Prostate gland (tissue), 2 donors: ENCODE measurements at regions not wholly inside any gene's neighbourhood (a gene's known extent, or its start where the extent isn't known, plus 50 kb on each side); places are given as distances from the start of the nearest gene placed in this dataset.

ENCODE experiments used
- DNase-seq: peaks from one replicate; pipeline ENCODE4 v3.0.0-alpha.2; 2019; ENCODE audit warnings: low spot score
- H3K27ac ChIP-seq, 2 donors: fragments of 200-600 bp; sonication (generic); 2 replicates each; pipeline ENCODE4 v1.5.1; 2017 to 2019
- H3K27me3 ChIP-seq: fragments of 200-600 bp; sonication (generic); replicated peaks from 2 replicates; pipeline ENCODE4 v1.5.1; 2019; ENCODE audit not compliant: insufficient read depth
- H3K36me3 ChIP-seq, 2 donors: fragments of 200-600 bp; sonication (generic); 1 replicate in 1 of 2; 2 replicates in 1 of 2; pipeline versions ENCODE4 v1.5.1 to v1.8.1; 2017 to 2019
- H3K4me1 ChIP-seq: fragments of 200-600 bp; sonication (generic); replicated peaks from 2 replicates; pipeline ENCODE4 v1.5.1; 2019
- H3K4me3 ChIP-seq, 2 donors: fragments of 200-600 bp; sonication (generic); 2 replicates each; pipeline ENCODE4 v1.5.1; 2017 to 2019
- H3K9me3 ChIP-seq: fragments of 200-600 bp; sonication (generic); 2 replicates; pipeline ENCODE4 v1.5.1; 2017
- POLR2A ChIP-seq: fragments of 450-650 bp; IDR thresholded peaks from one replicate; pipeline ENCODE4 v1.6.1; 2016; ENCODE audit warnings: antibody characterized with exemption, mild to moderate bottlenecking
- POLR2AphosphoS5 ChIP-seq: sonication (generic); formaldehyde crosslinking; IDR thresholded peaks from one replicate; pipeline ENCODE4 v1.6.1; 2017; ENCODE audit warnings: antibody characterized with exemption
- WGBS: methylation state at CpG from one replicate; pipeline ENCODE4 v1.1.5; 2018; 5-methylcytosine and 5-hydroxymethylcytosine counted together
- intact Hi-C: fragments of 100-400 bp; cut with DNase I; formaldehyde crosslinking; loops from one replicate; pipeline ENCODE4 v1.14.2; 2022
- TF ChIP-seq, protein P1 (sequence below), 4 experiments: fragments of 200-600 bp in 2 of 4; fragments of 450-650 bp in 2 of 4; sonication (generic) in 2 of 4; IDR thresholded peaks; 1 replicate in 3 of 4; 2 replicates in 1 of 4; pipeline ENCODE4 v1.5.1; 2016 to 2019; ENCODE audit warnings: antibody characterized with exemption in 4 of 4, mild to moderate bottlenecking in 2 of 4, moderate library complexity in 2 of 4

GRCh38 chr13:103945836-103946235 lies 879.6 kb upstream of the SLC10A2 start:
- H3K36me3 ChIP-seq, result no peaks in the 10 kb centered on the region
- no peak overlapping the region for H3K4me3 ChIP-seq
- H3K27ac ChIP-seq, result no peak overlapping the region
- no peaks in the 10 kb centered on the region for H3K9me3 ChIP-seq
- TF ChIP-seq POLR2A, result no peak
- no peak for DNase-seq
- no peaks in the 10 kb centered on the region for H3K27me3 ChIP-seq
- intact Hi-C loops, result no loop called here
- no peaks in the 10 kb centered on the region for H3K4me1 ChIP-seq

DNA sequence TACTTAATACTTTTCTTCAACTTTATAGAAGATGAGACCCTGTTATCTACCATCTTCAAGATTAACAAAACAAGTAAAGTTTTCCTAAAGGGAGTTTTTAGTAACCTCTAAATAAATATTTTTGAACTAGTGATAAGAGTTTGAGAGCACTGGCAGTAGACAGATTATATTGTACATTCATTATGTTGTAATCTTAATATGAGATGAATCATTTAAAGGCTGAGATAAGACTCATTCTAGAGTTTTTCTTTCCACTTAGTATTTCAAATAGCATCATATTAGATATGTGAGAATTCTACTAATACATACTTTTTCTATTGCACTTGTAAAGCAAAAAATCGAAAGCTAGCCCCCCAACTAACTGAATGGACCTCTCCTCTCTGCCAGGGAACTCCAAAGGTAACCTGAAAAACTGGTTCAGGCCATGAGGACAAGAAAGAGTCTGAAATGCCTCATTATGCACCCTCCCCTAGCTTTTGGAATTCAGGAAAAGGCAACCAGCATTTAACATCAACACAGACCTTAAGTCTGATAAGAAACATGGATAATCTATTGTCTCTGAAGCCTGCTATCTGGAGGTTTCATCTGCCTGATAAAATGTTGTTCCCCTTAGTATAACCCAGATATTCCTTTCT lies 875.4 kb upstream of the SLC10A2 start:
- no peaks in the 10 kb centered on the region for H3K27me3 ChIP-seq
- no peak overlapping the region for H3K4me3 ChIP-seq
- no peaks in the 10 kb centered on the region for H3K36me3 ChIP-seq
- TF ChIP-seq POLR2AphosphoS5 (no peak), POLR2A (no peak)
- TF ChIP-seq, protein P1, sequence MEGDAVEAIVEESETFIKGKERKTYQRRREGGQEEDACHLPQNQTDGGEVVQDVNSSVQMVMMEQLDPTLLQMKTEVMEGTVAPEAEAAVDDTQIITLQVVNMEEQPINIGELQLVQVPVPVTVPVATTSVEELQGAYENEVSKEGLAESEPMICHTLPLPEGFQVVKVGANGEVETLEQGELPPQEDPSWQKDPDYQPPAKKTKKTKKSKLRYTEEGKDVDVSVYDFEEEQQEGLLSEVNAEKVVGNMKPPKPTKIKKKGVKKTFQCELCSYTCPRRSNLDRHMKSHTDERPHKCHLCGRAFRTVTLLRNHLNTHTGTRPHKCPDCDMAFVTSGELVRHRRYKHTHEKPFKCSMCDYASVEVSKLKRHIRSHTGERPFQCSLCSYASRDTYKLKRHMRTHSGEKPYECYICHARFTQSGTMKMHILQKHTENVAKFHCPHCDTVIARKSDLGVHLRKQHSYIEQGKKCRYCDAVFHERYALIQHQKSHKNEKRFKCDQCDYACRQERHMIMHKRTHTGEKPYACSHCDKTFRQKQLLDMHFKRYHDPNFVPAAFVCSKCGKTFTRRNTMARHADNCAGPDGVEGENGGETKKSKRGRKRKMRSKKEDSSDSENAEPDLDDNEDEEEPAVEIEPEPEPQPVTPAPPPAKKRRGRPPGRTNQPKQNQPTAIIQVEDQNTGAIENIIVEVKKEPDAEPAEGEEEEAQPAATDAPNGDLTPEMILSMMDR (IDR thresholded peaks at IDR 0.05), result no peak
- no peaks in the 10 kb centered on the region for H3K4me1 ChIP-seq
- intact Hi-C loops, result no loop called here
- H3K27ac ChIP-seq, result no peak overlapping the region
- 38% methylated on average over 1 of the region's 1 CpG for WGBS
- DNase-seq, result no peak
- no peaks in the 10 kb centered on the region for H3K9me3 ChIP-seq

- H3K4me3 ChIP-seq, result no peak overlapping the region
- no peaks in the 10 kb centered on the region for H3K4me1 ChIP-seq
- no peak overlapping the region for H3K27ac ChIP-seq
- intact Hi-C loops, result no loop called here
- no peak for DNase-seq
- H3K27me3 ChIP-seq, result no peaks in the 10 kb centered on the region
- TF ChIP-seq POLR2AphosphoS5, result no peak
- TF ChIP-seq POLR2A, result no peak
- TF ChIP-seq, protein P1 (IDR thresholded peaks at IDR 0.05), result no peak
- no peaks in the 10 kb centered on the region for H3K36me3 ChIP-seq
- WGBS, result 78% methylated on average over 4 of the region's 4 CpGs
- H3K9me3 ChIP-seq, result no peaks in the 10 kb centered on the region
These were observed 868.9 kb upstream of the SLC10A2 start for GRCh38 chr13:103935117-103935516.

- intact Hi-C loops, result no loop called here
- WGBS, result 97% methylated on average over 12 of the region's 12 CpGs
- Histone ChIP-seq H3K4me1 (no peaks in the 10 kb centered on the region), H3K27me3 (no peaks in the 10 kb centered on the region), H3K27ac (no peak overlapping the region), H3K4me3 (no peak overlapping the region), H3K36me3 (no peaks in the 10 kb centered on the region), H3K9me3 (no peaks in the 10 kb centered on the region)
- no peak for DNase-seq
- TF ChIP-seq POLR2A (no peak), POLR2AphosphoS5 (no peak)
- TF ChIP-seq, protein P1 (IDR thresholded peaks at IDR 0.05), result no peak
These were observed 865.7 kb upstream of the SLC10A2 start for GRCh38 chr13:103931885-103932284.

- Histone ChIP-seq H3K27ac (no peak overlapping the region), H3K9me3 (no peaks in the 10 kb centered on the region), H3K4me3 (no peak overlapping the region), H3K27me3 (no peaks in the 10 kb centered on the region), H3K36me3 (no peaks in the 10 kb centered on the region), H3K4me1 (no peaks in the 10 kb centered on the region)
- no peak for DNase-seq
- intact Hi-C loops, result no loop called here
- WGBS, result 88% methylated on average over 3 of the region's 3 CpGs
- TF ChIP-seq, protein P1 (IDR thresholded peaks at IDR 0.05), result no peak
- no peak for TF ChIP-seq POLR2A
- no peak for TF ChIP-seq POLR2AphosphoS5
These were observed 865.2 kb upstream of the SLC10A2 start for GRCh38 chr13:103931331-103931845.
